HG02852 (cell line): ENCODE measurements at regions not wholly inside any gene's neighbourhood (a gene's known extent, or its start where the extent isn't known, plus 50 kb on each side); places are given as distances from the start of the nearest gene placed in this dataset.
A peak's percentile ranks its signal among the peaks of the same experiment; 100 is the strongest.
"Not testable (repeated sequence)": the region's sequence is repeated elsewhere in the genome, so short reads cannot be mapped to it uniquely, and the experiment has no call there.

Source experiments
- ATAC-seq: cut with Tn5 transposase; IDR thresholded peaks from one replicate; pipeline ENCODE4 v1.9.1; 2021; ENCODE audit warnings: mild to moderate bottlenecking, moderate library complexity; ENCODE audit not compliant: unreplicated experiment

DNA sequence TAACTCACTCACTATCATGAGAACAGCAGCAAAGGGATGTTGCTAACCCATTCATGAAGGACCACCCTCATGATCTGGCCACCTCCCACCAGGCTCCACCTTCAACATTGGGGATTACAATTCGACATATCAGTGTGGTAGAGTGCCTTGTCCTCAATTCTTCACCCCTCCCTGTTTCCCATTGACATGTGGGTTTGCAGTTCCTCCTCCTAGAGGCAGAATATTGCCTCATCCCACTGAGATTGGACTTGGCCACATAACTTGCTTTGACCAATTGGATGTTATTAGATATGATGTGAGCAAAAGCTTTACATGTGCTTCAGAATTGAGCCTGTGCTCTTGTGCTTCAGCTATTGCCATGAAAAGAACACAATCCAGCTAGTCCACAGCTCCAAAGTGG is 217.0 kb upstream of the CXCR4 start:
- ATAC-seq: no peak

DNA sequence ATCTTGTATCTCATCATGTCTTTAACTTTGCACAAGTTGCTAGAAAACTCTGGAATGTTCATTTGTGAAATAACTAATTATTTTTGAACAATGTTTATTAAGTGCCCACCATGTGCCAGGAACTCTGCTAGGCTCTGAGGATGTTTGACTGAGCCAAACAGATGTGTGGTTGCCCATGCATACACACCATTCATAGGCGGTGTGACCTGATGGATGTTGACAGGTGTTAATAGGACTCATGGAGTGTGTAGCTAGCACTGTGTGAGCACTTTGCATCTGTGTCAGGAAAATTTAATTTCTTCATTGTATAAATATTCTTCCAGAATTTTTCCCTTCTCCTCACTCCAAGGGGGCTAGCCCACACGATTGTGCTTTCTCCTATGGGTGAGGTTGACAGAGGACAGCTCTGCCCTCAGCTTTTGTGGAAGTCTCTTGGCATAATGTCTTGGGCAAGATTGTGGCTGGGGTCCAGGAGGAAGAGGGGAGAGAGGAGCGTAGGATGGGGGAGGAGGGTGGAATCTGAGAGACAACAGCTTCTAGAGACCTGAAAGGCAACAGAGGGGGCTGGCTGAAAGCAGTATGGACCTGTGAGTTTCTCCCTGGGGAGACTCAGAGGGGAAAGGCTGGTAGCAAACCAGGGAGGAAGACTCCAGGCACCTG is 214.6 kb upstream of the CXCR4 start:
- ATAC-seq: no peak

DNA sequence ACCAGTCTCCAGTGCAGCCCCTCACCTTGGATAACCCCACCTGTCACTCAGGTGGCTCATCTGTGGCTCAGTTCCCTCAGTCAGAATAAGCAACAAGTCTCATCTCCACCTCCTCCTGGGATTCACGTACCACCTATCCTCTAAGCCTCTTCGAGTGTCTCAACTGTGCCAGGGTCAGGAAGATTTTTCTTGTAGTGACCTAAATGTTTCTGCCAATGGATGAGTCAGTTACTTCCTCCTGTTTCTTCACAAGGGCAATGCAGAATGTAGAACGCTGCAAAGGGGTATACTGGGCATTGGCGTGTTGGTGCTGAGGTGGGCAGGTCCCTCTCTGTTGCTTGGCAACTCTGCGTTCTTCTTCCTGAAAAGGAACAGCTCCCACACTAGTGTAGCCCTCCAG is 213.3 kb upstream of the CXCR4 start:
- ATAC-seq: no peak

DNA sequence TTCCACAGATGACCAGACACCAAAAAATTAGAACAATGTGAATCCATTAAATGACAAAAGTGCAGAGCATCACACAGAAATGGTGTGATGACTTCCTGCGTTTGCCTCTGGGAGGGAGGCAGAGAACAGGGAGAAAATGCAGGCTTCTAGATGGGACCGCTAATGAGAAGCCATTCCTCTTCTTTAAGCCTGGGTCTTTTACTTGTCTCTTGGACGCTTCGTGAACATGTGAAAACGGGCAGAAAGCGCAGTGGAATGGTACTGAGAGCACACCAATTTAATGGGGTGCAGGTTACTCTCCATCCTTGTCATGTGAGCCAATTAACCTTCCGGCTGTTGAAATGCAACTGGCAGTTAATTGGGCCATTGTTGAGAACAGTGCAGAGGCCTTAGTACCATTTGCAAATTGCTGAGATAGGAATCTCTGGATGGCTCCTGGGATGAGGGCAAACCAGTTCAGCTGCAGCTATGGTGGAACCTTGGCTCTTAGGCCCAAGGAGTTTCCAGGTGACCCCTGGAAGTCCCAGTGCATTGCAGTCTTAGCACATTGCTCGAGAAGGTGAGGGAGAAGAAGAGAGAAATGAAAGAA is 210.4 kb upstream of the CXCR4 start:
- no peak for ATAC-seq

DNA sequence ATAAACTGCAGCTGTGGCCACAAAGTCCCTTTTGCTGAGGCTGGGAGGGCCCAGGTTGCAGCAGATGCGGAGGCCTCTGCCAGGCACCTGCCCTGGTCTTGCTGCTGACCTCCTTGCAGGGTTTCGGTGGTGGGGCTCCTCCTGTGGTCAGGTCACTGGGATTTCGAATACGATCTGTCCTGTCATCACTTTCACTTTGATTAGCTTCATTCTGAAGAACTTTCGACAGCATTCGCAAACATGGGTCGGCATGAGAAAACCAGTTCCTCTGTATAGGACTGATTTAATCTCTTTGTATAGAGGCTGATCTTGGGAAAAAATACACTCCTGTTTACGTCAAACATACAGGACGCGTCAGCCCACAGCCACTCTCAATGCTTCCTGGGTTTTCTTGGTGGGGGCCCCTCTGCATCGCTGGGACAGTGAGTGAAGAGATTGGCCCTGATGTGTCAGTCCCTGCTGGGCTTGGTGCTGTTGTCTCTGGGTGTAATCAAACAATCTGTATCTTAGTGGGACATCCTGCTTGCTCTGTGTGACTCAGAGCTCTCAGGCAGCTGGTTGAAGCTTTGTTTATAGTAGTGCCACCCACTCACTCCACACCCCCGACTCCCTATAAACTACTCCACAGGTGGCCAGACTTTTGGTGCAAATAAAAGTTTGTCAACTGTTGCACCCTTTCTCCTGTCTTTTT is 209.4 kb upstream of the CXCR4 start:
- peak; percentile 86 for ATAC-seq

DNA sequence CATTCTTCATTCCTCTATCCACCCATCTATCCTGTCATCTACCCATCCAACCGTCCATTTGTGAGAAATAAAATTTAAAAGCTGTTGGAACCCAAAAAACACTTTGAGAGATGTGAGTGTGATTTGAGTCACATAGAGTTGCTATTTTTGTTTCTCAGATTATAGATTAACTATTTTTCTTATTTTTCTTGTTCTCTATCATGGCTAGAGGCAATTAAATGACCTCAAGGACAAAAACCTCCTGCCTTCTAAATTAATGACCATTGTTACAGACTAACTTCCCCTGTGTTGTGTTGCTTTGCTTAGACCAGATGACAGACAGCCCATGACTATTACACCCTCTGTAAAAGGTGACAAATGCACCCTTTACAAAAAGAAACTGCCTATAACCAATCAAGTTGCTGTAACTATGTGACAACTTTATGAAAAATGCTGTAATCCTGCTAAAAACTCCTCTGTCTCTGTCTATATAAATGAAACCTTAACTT is 207.9 kb upstream of the CXCR4 start:
- no peak for ATAC-seq

DNA sequence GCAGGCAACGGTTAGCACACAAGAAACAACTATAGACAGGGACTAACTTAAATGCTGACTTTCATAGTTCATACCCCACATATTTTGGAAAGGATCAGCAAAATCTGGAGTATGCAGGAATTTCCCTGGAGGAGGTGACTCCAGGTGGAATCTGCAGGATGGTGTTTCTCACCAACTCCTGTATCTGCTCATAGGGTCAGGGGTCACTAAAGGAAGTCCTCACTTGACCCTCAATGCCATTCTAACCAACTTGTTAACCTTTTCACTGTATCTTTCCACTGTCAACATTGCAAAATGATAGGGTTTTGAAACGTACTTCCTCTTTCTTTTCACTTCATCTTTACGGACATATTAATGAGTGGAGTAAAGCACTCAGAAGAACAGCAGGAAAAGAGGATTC is 207.0 kb upstream of the CXCR4 start:
- ATAC-seq: no peak

DNA sequence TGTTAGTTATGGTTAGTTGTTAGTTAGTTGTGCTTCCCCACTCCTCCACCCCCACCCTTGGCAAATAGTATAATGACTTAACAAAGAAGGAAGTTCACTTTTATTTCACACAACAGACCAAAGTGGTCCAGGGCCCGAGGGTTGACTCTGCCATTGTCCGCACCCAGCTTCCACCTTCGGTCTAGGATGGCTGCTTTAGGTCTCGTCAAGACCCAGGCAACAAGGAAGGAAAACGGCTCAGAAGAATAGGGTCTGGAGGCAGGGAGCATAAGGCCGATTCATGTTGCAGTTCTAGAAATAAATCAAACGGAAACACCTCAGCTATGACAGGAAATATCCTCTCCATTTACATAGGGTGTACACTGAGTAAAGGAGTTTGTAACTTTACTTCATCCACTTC is 206.0 kb upstream of the CXCR4 start:
- no peak for ATAC-seq

DNA sequence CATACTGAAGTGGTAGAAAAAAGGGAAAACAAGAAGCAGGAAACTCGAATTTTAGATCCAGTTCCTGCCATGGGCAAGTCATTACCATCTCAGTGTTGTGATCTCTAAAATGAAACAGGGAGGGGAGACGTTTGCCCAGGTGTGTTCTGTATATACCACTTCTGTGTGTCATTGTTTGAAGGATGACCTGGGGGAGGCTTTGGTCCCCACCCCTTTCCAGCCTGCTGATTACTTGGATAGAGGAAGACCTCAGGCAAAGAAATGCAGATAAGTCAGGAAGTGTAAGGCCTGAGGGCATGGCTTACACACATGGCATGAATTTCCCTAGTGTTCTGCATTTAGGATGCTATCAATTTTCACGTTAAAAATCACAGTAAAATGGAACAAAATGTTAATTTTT is 205.2 kb upstream of the CXCR4 start:
- ATAC-seq: no peak

DNA sequence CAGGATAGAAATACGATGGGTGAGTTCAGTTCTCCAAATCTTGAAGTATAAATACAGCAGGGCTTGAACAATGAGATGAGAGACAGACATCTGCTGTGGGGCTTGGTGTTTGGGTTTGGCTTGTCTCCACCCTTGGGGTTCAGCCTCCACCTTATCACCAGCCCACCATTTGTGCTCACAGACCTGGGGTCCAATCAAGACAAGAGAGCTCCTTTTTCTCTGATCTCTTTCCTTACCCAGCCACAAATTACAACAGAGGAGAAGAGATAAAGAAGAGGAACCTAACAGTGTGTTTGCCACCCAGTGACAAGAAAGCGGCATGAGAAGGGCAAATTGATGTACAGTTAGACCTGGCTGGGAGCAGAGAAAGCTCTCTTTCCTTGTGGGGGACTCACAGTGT is 204.5 kb upstream of the CXCR4 start:
- ATAC-seq: no peak

DNA sequence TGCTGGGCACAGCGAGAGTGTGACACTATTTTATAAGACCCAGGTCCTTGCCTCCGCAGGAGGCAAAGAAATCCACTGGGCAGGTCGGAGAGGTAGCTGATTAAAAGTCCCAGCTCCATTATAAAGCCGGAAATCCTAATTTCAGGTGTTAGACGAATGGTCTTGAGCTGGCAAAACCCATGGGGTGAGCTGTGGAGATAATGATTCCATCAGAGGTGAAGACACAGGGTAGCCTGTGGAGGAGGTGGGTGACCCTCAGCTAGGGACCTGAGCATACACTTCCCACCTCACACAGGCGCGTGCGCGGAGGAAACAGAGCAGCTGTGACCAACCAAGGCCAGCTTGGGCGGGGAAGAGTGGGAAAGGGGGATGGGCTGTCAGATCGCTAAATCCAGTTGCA is 201.7 kb upstream of the CXCR4 start:
- ATAC-seq: no peak

DNA sequence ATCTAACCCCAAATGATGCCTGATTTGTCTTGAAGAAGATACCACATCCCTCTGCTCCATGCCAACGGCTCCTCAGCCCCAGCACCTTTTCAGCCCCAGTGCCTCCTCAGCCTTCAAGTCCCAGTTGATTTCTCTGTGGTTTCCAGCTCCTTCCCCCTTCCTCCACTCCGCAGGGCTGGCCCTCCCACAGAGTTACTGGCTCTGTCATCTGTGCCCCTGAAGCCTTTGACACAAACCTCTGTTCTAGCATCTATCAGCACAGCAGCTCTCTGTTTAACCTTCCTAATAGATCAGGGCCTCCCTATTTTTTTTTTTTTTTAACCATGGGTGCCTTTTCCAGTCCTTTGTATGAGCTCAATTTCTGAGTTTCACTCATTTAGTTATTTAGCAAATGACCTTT is 201.3 kb upstream of the CXCR4 start:
- ATAC-seq: no peak

DNA sequence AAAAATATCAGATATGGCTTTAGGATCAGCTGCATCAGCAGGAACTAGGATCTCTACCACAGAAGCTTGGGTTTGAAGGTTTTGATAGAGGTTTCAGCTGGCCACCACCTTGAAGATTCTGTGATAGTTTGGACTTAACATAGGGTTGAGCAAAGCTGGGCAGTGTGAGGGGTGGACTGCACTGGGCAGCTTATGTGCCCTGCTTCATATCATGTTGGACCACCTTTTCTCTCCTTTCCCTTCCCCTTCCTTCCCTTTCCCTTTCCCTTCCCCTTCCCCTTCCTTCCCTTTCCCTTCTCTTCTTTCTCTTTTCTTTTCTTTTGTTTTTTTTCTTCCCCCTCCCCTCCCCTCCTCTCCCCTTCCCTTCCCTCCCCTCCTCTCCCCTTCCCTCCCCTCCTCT is 196.3 kb upstream of the CXCR4 start:
- no peak for ATAC-seq

DNA sequence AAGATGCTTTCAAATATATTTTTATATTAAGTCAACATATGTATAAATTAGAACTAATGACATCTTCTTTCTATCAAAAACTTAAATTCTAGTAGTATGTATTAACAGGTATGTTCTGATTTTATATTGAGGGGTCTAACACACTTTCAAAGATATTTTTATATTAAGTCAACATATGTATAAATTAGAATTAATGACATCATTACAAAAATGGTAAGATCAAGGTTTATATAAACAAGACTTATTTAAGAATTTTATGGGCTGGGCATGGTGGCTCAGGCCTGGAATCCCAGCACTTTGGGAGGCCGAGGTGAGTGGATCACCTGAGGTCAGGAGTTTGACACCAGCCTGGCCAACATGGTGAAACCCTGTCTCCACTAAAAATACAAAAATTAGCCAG is 194.6 kb upstream of the CXCR4 start:
- ATAC-seq: not testable (repeated sequence)

DNA sequence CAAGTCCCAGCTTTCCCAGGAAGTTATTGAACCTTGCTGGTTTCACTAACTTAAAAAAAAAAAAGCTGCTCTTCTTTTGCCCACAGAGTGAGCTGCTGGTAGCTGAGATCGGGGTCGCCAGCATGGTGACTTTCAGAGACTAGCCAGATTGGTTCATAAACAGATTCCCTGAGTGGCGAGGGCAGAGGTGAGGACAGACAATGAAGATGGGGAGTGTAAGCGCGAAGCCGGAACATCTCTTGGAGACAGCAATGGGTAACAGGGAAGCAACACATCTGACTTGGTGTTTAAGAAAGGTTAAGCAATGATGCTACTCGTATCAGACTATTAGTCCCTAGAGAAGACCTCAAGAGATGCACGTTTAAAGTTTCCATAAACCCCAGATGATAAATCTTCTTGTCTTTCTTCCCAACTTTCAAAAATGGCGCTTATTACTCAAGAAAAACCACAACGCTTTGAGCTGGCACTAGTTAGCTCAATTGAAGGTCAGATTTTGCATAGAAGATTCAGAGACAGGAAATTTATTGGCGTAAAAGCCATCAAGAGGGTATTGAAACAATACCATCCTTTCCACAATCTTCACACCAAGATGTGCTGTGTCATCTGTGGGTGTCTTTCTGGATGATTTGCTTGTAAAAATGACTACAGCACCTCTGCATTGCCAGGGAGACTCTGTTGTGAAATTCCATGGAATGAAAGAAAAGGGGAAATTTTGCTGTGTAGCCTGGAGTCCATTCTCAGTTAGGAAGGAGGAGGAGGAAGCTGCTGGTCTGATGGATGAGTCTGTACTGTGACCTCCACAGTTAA is 193.1 kb upstream of the CXCR4 start:
- no peak for ATAC-seq

DNA sequence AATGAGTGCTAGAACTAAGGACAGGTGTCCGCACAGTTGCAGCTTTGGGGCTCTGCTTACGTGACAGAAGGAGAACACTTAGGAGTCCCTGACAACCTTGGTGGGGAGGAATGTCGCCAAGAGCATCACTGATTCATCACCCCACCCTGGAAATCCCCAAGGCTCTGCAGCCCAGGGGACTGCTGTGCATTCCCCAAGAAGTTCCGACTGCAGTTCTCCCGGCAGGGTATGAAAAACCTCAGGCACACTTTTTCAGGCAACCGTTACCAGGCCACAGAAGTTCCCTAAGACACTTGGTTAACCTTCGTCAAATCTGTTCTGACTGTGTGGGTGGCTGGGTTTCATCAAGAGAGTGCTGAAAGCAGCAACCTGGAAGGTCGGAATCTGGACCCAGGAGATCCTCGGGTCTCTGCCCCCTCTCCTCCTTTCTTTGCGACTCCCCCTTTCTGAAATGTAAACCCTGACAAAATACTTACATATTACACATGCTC is 192.1 kb upstream of the CXCR4 start:
- peak; percentile 39 for ATAC-seq

DNA sequence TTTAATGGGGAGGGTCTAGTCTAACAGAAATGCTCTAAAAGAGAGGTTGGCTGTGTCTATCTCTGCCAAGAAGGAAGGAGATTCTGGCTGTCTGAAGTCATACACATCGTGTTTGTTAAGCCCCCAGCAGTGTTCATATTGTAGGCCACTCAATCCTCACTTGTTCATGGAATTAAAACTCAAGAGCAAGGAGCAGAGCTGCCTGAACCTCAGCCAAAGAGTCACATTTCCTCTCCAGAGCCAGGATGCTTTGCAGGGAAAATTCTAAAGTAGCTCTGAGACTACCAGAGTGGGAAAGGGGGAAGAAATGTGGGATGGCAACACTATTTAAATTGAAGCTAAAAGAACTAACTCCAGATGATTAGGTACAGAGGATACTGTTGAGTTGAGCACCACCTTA is 190.7 kb upstream of the CXCR4 start:
- no peak for ATAC-seq

DNA sequence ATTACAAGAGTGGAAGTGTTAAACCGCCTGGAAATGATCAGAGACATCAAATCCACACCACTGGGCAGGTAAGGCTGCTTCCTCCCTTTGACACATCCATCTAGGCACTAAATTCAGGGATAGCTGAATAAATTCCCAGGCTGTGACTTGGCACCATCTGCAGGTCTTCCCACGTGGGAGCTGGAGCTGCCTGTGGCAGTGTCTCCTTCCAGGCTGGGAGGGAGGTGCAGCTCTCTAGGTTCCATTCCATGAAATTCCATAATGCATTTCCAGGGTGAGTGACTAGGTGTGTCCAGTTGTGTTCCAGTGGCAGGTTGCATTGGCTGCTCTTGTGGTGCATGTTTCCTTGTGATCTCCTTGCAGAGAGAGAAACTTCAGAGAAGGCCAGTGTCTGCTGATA is 188.9 kb upstream of the CXCR4 start:
- ATAC-seq: no peak

DNA sequence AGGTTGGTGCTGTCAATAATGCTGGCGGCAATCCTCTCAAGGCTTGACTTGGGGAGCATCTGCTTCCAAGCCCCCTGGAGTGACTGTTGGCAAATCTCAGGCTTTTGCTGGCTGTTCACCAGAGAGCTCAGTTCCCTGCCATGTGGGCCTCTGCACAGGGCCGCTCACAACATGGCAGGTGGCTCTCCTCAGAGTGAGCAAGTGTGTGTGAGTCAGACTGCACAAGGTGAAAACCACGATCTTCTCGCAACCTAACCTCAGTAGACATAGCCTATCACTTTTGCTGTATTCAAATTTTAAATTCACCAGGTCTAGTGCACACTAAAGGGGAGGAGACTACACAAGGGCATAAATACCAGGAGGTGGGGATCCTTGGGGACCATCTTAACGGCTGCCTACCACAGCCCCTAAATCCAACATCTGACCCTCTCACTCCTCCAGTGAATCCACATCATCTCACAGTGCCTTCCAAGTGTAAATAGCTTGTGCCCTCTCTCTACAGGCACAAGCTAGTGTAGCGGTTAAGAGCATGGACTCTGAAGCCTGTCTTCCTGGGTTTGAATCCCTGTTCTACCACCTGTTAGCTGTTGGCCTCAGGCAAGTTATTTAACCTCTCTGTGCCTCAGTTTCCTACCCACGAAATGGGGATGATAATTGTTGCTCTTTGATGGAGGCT is 187.7 kb upstream of the CXCR4 start:
- ATAC-seq: peak; percentile 96

DNA sequence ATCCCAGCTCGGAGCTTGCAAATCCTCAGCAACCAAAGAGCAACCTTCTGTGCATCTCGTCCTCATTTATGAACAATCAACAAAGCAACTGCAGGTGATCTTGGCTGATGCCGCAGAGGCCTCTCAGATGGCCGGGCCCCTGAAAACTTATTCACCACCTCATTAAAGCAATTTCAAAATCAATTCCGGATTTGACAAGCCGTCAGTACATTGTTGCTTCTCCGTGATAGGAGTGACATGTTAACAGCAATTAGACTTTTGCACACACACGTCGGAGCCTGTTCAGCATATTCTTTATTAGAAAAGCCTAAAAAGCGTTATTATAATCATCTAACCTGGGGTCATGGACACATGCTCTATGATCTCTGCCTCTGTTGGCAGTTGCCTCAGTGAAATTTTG is 183.1 kb upstream of the CXCR4 start:
- ATAC-seq: no peak

DNA sequence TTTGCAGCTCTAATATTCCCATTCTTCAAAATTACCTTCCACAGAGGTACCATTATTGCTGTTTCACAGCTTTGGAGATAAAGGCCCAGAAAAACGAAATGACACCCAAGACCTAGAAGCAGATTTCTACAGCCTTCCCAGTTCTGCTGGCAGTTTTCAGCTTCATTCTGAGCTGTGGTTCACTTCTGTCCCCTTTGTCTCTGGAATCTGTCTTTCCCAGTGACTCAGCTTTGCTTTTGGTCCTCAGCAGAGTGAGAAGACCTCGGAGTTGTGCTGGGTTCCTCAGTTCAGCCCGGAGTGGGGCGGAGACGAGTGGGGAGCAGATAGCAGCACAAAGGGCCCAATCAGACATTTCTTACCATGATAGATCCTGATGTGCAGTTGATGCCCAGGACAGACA is 180.7 kb upstream of the CXCR4 start:
- no peak for ATAC-seq
